NCI-H1436 treated with DMSO at 0.1 percent for 48 hours (cell line): ENCODE measurements at regions not wholly inside any gene's neighbourhood (a gene's known extent, or its start where the extent isn't known, plus 50 kb on each side); places are given as distances from the start of the nearest gene placed in this dataset.

Experiments
- DNase-seq: peaks from one replicate; lab custom pipeline; 2025; lab: John Stamatoyannopoulos, UW

- no peak for DNase-seq
These were observed 88.0 kb downstream of the XCL2 start for GRCh38 chr1:168455764-168456163.

- DNase-seq: no peak
These were observed 89.5 kb downstream of the XCL2 start for GRCh38 chr1:168454211-168454815.

- DNase-seq: no peak
These were observed 90.7 kb downstream of the XCL2 start for GRCh38 chr1:168453056-168453455.

- no peak for DNase-seq
These were observed 91.5 kb downstream of the XCL2 start for GRCh38 chr1:168452329-168452728.

GRCh38 chr1:168447871-168448270 is 95.9 kb downstream of the XCL2 start:
- DNase-seq: no peak

- no peak for DNase-seq
These were observed 97.7 kb downstream of the XCL2 start for GRCh38 chr1:168446081-168446480.

- DNase-seq: no peak
These were observed 99.9 kb downstream of the XCL2 start for GRCh38 chr1:168443899-168444298.

GRCh38 chr1:168443356-168443755 is 100.4 kb downstream of the XCL2 start:
- DNase-seq: no peak

- DNase-seq: no peak
These were observed 100.9 kb downstream of the XCL2 start for GRCh38 chr1:168442931-168443330.

- no peak for DNase-seq
These were observed 102.1 kb downstream of the XCL2 start for GRCh38 chr1:168441745-168442144.

- DNase-seq: peak; percentile 28
These were observed 104.1 kb downstream of the XCL2 start for GRCh38 chr1:168439456-168440375.

- no peak for DNase-seq
These were observed 105.2 kb downstream of the XCL2 start for GRCh38 chr1:168438626-168439025.

GRCh38 chr1:168437821-168438220 is 106.0 kb downstream of the XCL2 start:
- no peak for DNase-seq

GRCh38 chr1:168435439-168435838 is 108.4 kb downstream of the XCL2 start:
- no peak for DNase-seq

GRCh38 chr1:168433238-168433637 is 110.6 kb downstream of the XCL2 start:
- DNase-seq: no peak

- no peak for DNase-seq
These were observed 111.9 kb downstream of the XCL2 start for GRCh38 chr1:168431882-168432281.

GRCh38 chr1:168430321-168430720 is 113.5 kb downstream of the XCL2 start:
- DNase-seq: no peak

- no peak for DNase-seq
These were observed 115.6 kb downstream of the XCL2 start for GRCh38 chr1:168428063-168428731.

- DNase-seq: no peak
These were observed 116.7 kb downstream of the XCL2 start for GRCh38 chr1:168427051-168427450.

GRCh38 chr1:168424281-168424680 is 119.5 kb downstream of the XCL2 start:
- DNase-seq: no peak

- no peak for DNase-seq
These were observed 121.5 kb downstream of the XCL2 start for GRCh38 chr1:168422203-168422847.

- no peak for DNase-seq
These were observed 122.3 kb downstream of the XCL2 start for GRCh38 chr1:168421399-168422004.
